NCI-H345 treated with DMSO at 0.1 percent for 48 hours (cell line): ENCODE measurements at regions not wholly inside any gene's neighbourhood (a gene's known extent, or its start where the extent isn't known, plus 50 kb on each side); places are given as distances from the start of the nearest gene placed in this dataset.

Source experiments
- DNase-seq: peaks from one replicate; lab custom pipeline; 2025; ENCODE audit not compliant: unreplicated experiment; lab: John Stamatoyannopoulos, UW

GRCh38 chr7:22565315-22565811 lies 65.4 kb upstream of the STEAP1B start:
- no peak for DNase-seq

GRCh38 chr7:22564511-22565045 lies 64.6 kb upstream of the STEAP1B start:
- no peak for DNase-seq

DNA sequence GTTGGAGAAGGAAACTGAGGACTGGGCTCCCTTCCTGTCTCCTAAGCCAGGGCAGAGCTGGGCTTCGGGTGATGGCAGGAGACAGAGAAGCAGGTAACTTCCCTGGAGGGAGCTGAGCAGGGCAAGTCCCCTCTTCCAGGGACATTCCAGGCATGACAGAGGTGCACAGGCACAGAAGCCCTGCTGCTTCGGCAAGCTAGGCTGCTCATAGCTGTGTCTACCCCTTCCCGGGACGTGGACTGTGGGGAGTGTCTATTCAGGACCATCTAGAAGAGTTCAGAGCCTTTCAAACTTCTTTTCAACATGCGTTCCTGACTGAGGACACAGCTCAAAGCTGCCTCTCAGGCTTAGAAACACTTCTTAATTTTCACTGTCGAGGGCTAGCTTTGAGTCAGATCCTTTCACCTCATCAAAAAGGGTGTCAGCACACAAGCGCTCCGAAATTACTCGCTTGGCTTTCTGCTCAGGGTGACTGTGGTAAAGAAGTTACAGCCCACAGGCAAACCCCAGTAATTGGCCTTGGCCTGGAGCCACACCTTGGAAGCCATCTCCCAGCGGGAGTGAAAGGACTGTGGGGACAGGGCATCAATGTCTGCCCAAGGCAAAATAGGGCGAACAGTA lies 63.7 kb upstream of the STEAP1B start:
- DNase-seq, result no peak

- DNase-seq, result no peak
These were observed 63.1 kb upstream of the STEAP1B start for GRCh38 chr7:22563032-22563501.

DNA sequence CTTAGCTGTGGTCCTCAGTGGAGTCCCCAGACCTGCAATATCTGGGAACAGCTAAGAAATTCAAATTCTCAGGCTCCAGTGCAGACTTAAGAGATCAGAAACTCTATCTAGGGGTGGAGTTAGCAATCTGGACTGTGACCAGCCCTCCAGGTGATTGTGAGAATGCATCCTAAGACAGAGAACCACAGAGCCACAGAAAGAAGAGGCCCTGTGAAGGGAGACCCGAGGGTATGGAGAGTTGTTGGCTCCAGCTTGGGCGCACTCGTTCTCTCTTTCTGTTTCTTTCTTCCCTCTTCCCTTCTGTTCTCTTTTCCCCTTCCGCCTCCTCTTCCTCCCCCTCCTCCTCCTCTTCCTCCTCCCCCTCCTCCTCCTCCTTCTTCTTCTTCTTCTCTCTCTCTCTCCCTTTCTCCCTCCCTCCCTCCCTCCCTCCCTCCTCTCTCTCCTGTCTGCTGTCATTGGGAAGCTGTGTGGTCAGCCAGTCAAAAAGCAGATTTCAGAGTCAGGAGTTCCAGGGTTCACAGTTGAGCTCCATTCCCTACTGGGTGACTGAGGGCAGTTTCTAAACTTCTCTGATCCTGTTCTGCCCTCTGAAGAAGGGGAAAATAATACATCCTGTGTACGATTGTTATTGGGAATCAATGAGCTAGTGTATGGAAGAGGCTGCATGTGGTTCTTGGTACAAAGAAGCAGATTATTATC lies 62.1 kb upstream of the STEAP1B start:
- DNase-seq, result no peak

GRCh38 chr7:22561321-22561811 lies 61.4 kb upstream of the STEAP1B start:
- DNase-seq, result no peak

DNA sequence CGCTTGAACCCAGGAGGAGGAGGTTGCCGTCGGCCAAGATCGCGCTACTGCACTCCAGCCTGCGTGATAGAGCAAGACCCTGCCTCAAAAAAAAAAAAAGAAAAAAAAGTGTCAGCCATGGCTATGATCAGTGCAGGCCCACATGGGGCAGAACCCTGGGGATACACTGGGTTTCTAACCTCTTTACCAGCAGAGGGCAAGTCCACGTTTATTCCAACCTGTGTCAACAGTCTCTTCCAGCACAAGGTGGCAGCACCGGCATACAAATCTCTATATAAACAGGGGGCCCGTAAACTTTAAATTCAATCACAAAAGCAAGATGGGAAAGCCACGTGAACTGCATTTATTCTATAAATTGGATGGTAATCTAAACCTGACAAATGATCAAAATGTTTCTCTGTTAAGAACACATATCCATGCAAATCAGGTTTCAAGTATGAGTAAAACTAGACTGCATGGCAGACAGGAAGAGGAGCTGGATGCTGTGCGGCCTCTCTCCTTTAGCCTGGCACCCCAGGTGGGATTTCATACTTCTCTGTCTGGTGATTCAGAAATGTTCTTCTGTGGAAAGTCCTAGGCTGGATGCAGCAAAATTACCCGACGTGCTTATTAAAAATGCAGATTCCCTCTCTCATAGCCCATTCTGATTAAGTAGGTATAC lies 60.0 kb upstream of the STEAP1B start:
- DNase-seq, result peak; percentile 74

DNA sequence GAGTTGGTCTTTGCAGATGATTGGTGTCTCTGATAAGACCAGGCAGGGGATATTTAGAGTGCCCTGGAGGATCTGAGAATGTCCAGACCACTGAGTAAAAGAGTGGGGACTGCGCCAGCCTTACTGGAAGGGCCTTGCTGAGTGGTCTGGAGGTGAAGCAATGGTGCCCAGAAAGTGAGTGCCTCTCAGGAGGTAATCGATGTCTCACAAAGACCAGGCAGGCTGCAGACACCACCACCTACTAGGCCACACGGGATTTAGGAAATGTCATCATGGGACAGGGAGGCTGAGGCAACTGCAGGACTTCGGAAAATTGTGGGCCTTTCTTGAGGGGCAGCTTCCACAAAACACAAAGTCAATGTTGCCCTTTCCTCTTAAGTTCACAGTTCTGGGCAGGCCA lies 57.2 kb upstream of the STEAP1B start:
- DNase-seq, result no peak

DNA sequence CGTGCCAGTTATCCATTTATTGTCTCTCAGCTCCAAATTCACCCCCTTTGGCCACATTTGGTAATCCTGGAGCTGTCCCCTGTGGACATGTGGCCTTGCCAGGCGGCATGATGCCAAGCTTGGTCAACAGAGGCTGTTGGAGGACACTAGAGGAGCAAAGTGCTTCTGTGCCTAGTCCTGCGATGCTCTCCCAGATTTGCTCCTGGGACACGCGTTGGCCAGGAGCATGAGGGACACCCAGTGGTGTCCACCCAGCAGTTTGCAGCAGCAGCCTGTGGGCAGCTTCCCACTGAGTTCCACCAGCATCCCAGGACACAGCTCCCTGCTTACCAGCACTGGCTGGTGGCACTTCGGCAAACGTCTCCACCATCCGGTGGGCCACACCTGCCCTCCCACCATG lies 55.5 kb upstream of the STEAP1B start:
- no peak for DNase-seq

- DNase-seq, result no peak
These were observed 54.2 kb upstream of the STEAP1B start for GRCh38 chr7:22554184-22554583.

DNA sequence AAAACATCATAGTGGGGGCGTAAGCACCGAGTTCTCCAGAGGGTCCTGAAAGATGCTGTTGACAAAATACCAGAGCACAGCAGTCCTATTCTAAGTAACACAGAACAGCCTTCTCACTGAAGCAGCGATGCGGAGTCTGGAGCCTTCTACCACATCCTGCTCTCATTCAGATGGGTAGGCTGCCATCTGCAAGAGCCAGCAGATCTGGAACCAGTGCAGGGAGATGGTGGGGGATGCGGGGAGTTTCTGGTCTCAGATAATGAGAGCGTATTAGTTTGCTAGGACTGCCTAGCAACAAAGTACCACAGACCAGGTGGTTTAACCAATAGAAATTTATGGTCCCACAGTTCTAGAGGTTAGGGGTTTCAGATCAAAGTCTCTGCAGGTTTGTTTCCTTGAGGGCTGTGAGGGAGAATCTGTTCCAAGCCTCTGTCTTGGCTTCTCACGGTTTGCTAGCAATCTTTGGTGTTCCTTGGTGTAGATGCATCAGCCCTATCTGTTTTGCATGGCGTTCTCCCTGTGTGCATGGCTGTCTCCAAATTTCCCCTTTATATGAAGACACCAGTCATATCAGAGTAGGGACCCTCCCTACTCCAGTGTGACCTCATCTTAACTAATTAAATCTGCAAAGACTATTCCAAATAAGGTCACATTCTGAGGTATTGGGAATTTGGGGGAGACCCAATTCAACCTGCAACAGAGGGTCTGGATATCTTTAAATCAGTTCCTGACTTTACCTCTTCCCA lies 52.0 kb upstream of the STEAP1B start:
- no peak for DNase-seq

GRCh38 chr7:22550514-22551030 lies 50.6 kb upstream of the STEAP1B start:
- no peak for DNase-seq

DNA sequence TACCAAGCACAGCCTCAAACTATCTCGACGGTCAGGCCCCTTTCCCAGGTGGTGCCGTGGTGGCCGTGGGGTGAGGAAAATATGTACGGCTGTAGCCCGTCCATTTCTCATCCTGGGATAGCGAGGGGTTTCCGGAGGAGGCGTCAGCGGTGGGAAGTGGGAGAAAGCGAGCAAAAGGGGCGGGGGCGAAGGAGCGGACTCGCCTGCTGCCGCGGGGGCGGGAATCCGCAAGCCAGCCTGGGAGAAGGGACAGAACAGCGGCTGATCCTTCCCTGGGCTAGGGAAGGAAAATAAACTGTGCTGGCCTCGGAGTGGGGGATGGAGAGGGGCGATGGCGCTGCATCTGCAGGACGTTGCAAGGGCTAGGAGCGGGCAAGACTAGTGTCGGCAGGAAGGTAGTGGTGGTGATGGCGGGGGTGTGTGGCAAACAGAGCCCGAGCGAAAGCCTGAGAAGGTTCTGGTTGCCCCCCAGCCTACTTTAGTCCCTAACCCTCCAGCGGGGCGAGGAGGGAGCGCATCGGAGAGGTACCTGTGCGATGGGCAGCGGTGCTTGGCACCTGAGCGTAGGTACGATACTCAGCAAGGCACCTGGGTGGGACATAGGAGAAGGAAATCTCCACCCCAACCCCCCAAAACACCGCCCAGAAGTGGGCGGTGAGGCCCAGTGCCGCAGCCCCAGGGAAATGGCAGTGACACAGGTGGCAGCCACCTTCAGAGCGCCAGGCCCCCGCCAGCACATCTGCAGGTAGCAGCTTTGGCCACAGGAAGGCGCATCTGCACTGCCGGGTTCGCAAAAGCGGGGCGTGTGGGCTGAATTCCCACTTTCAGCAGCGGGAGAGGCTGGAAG lies 49.9 kb upstream of the STEAP1B start:
- peak; percentile 89 for DNase-seq
